Endodermal cell (in vitro differentiated cells): ENCODE measurements at regions not wholly inside any gene's neighbourhood (a gene's known extent, or its start where the extent isn't known, plus 50 kb on each side); places are given as distances from the start of the nearest gene placed in this dataset.
A peak's percentile ranks its signal among the peaks of the same experiment; 100 is the strongest.

Experiments
- DNase-seq: peaks from one replicate; pipeline ENCODE4 v3.0.0-alpha.2; 2017
- H3K27ac ChIP-seq: 2 replicates; pipeline ENCODE4 v1.5.1; 2013; ENCODE audit warnings: mild to moderate bottlenecking, low read depth, low read length, moderate library complexity
- H3K27me3 ChIP-seq: 2 replicates; pipeline ENCODE4 v1.6.1; 2013; ENCODE audit warnings: mild to moderate bottlenecking, low read length, moderate library complexity; ENCODE audit not compliant: insufficient read depth, control insufficient read depth, poor library complexity, severe bottlenecking
- H3K36me3 ChIP-seq: 2 replicates; pipeline ENCODE4 v1.7.0; 2013; ENCODE audit warnings: mild to moderate bottlenecking, low read length, moderate library complexity; ENCODE audit not compliant: control insufficient read depth, insufficient read depth
- H3K4me1 ChIP-seq: one replicate; pipeline ENCODE4 v1.7.0; 2013; ENCODE audit warnings: low read length; ENCODE audit not compliant: control insufficient read depth, insufficient read depth
- H3K4me3 ChIP-seq: 2 replicates; pipeline ENCODE4 v1.5.1; 2013; ENCODE audit warnings: mild to moderate bottlenecking, low read length, moderate library complexity
- H3K9ac ChIP-seq: 2 replicates; pipeline ENCODE4 v1.6.1; 2013; ENCODE audit warnings: mild to moderate bottlenecking, low read length, moderate library complexity; ENCODE audit not compliant: poor library complexity, severe bottlenecking; ENCODE audit errors: extremely low read depth
- H3K9me3 ChIP-seq: 2 replicates; pipeline ENCODE4 v1.6.1; 2013; ENCODE audit warnings: mild to moderate bottlenecking, low read length, moderate library complexity; ENCODE audit not compliant: control insufficient read depth
- H3K27ac Mint-ChIP-seq: 2 replicates; pipeline ENCODE4 v1.8.0; 2020; ENCODE audit warnings: mixed read lengths
- H3K27me3 Mint-ChIP-seq: 2 replicates; pipeline ENCODE4 v1.8.0; 2021; ENCODE audit warnings: mild to moderate bottlenecking, mixed read lengths; ENCODE audit not compliant: insufficient read depth
- H3K36me3 Mint-ChIP-seq: 2 replicates; pipeline ENCODE4 v1.8.0; 2020; ENCODE audit warnings: low read depth, mixed read lengths
- H3K4me1 Mint-ChIP-seq: 2 replicates; pipeline ENCODE4 v1.8.0; 2020; ENCODE audit warnings: mixed read lengths
- H3K4me3 Mint-ChIP-seq: 2 replicates; pipeline ENCODE4 v1.8.0; 2020; ENCODE audit warnings: mild to moderate bottlenecking, moderate library complexity, mixed read lengths
- H3K9me3 Mint-ChIP-seq: 2 replicates; pipeline ENCODE4 v1.8.0; 2020; ENCODE audit warnings: mild to moderate bottlenecking, mixed read lengths
- CTCF ChIP-seq: fragments of 200-600 bp; sonication (generic); conservative IDR thresholded peaks from 2 replicates; pipeline ENCODE4 v1.5.0; 2021; ENCODE audit warnings: antibody characterized with exemption, mild to moderate bottlenecking
- WGBS, 2 experiments: methylation state at CpG; one replicate each; pipeline versions ENCODE4 v1.1.5 to v1.1.7; 2013; ENCODE audit warnings: missing lambda C conversion rate in 2 of 2, mixed read lengths in 1 of 2; ENCODE audit not compliant: insufficient coverage in 1 of 2, insufficient read length in 1 of 2; 5-methylcytosine and 5-hydroxymethylcytosine counted together

GRCh38 chr5:118593003-118593328 lies 395.4 kb downstream of the DTWD2 start:
- Mint-ChIP-seq H3K9me3 (no peaks in the 10 kb centered on the region), H3K4me3 (no peak overlapping the region), H3K36me3 (no peaks in the 10 kb centered on the region), H3K27me3 (no peaks in the 10 kb centered on the region), H3K4me1 (peaks cover 6% of the 10 kb centered on the region), H3K27ac (no peak overlapping the region)
- H3K36me3 ChIP-seq = no peaks in the 10 kb centered on the region
- H3K27ac ChIP-seq = no peak overlapping the region
- no peaks in the 10 kb centered on the region for H3K27me3 ChIP-seq
- H3K9me3 ChIP-seq = no peaks in the 10 kb centered on the region
- H3K4me1 ChIP-seq = no peaks in the 10 kb centered on the region
- TF ChIP-seq CTCF = peak; percentile 78
- WGBS, 2 experiments = 86 to 100% methylated on average over 1 of the region's 1 CpG
- no peak for DNase-seq
- H3K4me3 ChIP-seq = no peak overlapping the region
- no peak overlapping the region for H3K9ac ChIP-seq

- 50 to 68% methylated on average over 2 to 5 of the region's 5 CpGs for WGBS, 2 experiments
- TF ChIP-seq CTCF = no peak
- H3K36me3 ChIP-seq = no peaks in the 10 kb centered on the region
Measured at GRCh38 chr5:118592229-118593002, 395.9 kb downstream of the DTWD2 start.

GRCh38 chr5:118590806-118591205 lies 397.5 kb downstream of the DTWD2 start:
- H3K4me3 Mint-ChIP-seq = no peak overlapping the region
- no peaks in the 10 kb centered on the region for H3K4me1 ChIP-seq
- no peak overlapping the region for H3K27ac Mint-ChIP-seq
- WGBS, 2 experiments = 89 to 95% methylated on average over 2 of the region's 2 CpGs
- peaks cover 6% of the 10 kb centered on the region for H3K4me1 Mint-ChIP-seq
- H3K36me3 Mint-ChIP-seq = no peaks in the 10 kb centered on the region
- no peaks in the 10 kb centered on the region for H3K27me3 ChIP-seq
- H3K27ac ChIP-seq = no peak overlapping the region
- no peaks in the 10 kb centered on the region for H3K9me3 Mint-ChIP-seq
- no peak overlapping the region for H3K9ac ChIP-seq
- no peaks in the 10 kb centered on the region for H3K36me3 ChIP-seq
- no peaks in the 10 kb centered on the region for H3K27me3 Mint-ChIP-seq
- H3K4me3 ChIP-seq = no peak overlapping the region
- no peaks in the 10 kb centered on the region for H3K9me3 ChIP-seq
- no peak for TF ChIP-seq CTCF
- DNase-seq = no peak

More at GRCh38 chr5:118592229-118593002, 395.9 kb downstream of the DTWD2 start:
- H3K27ac ChIP-seq = no peak overlapping the region
- H3K27me3 ChIP-seq = no peaks in the 10 kb centered on the region
- Mint-ChIP-seq H3K4me3 (no peak overlapping the region), H3K4me1 (peaks cover 6% of the 10 kb centered on the region), H3K36me3 (no peaks in the 10 kb centered on the region), H3K9me3 (no peaks in the 10 kb centered on the region), H3K27ac (no peak overlapping the region), H3K27me3 (no peaks in the 10 kb centered on the region)
- no peaks in the 10 kb centered on the region for H3K9me3 ChIP-seq
- no peak for DNase-seq
- H3K4me3 ChIP-seq = no peak overlapping the region
- H3K9ac ChIP-seq = no peak overlapping the region
- no peaks in the 10 kb centered on the region for H3K4me1 ChIP-seq
